ENCODE measurements at regions not wholly inside any gene's neighbourhood (a gene's known extent, or its start where the extent isn't known, plus 50 kb on each side); places are given as distances from the start of the nearest gene placed in this dataset.

DNA sequence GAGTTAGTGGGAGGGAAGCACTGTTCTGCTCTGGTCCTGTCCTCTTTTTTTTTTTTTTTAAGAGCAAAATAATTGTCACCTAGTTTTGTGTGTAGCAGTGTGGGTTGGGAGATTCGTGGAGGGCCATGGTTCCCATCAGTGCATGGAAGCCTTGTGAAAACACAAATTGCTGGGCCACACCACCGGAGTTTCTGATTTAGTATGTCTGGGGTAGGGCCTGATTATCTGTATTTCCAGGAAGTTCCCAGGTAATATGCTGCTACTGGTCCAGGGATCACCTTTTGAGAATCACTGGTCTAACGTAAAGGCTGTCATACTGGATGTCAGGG lies 191.3 kb downstream of the GATA3 start:
- DNase-seq (ENCODE audit: low read depth in 2 of 2), result no peak
- TF ChIP-seq CTCF (IDR thresholded peaks at IDR 0.05; ENCODE audit: low read depth, low read length), result no peak
- H3K4me3 ChIP-seq (replicated peaks in 1 of 2; ENCODE audit: low read depth in 2 of 2, low read length in 2 of 2), result no peak overlapping the region

DNA sequence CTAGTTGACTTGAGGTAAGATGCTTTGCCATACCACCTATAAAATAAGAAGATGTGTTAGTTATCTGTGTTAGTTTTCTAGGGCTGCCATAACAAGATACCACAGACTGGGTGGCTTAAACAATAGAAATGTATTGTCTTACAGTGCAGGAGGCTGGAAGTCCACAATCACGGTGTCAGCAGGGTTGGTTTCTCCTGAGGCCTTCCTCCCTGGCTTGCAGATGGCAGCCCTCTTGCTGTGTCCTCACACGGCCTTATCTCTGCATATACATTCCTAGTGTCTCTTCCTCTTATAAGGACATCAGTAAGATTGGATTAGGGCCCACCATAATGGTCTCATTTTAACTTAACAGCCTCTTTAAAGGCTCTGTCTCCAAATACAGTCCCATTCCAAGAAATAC lies 192.1 kb downstream of the GATA3 start:
- TF ChIP-seq CTCF (IDR thresholded peaks at IDR 0.05; ENCODE audit: low read depth, low read length), result no peak
- DNase-seq (ENCODE audit: low read depth in 2 of 2), result no peak
- H3K4me3 ChIP-seq (replicated peaks in 1 of 2; ENCODE audit: low read depth in 2 of 2, low read length in 2 of 2), result no peak overlapping the region

- H3K4me3 ChIP-seq (replicated peaks in 1 of 2; ENCODE audit: low read depth in 2 of 2, low read length in 2 of 2), result no peak overlapping the region
- TF ChIP-seq CTCF (IDR thresholded peaks at IDR 0.05; ENCODE audit: low read depth, low read length), result no peak
- DNase-seq (ENCODE audit: low read depth in 2 of 2), result no peak
These were observed 192.7 kb downstream of the GATA3 start for GRCh38 chr10:8247191-8247590.

DNA sequence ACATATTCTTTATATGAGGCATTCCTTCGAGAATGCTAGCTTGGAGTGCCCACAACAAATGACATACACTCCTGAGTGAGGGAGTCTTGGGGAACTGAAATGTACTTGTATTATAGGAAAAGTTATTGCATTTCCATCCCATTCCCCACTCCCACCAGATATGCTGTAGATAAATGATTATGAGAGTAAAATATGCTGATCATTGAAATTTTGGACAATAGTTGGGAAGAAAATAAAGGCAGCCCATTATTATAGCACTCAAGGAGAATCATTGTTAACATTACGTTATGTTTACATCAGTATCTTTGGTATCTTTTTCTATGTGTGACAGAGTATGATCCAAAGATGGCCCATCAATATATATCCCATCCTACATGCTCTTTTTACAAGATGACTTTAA lies 194.4 kb downstream of the GATA3 start:
- no peak for DNase-seq (ENCODE audit: low read depth in 2 of 2)
- no peak overlapping the region for H3K4me3 ChIP-seq (replicated peaks in 1 of 2; ENCODE audit: low read depth in 2 of 2, low read length in 2 of 2)
- TF ChIP-seq CTCF (IDR thresholded peaks at IDR 0.05; ENCODE audit: low read depth, low read length), result no peak

GRCh38 chr10:8254350-8254749 lies 199.9 kb downstream of the GATA3 start:
- H3K4me3 ChIP-seq (replicated peaks in 1 of 2; ENCODE audit: low read depth in 2 of 2, low read length in 2 of 2), result no peak overlapping the region
- no peak for DNase-seq (ENCODE audit: low read depth in 2 of 2)
- TF ChIP-seq CTCF (IDR thresholded peaks at IDR 0.05; ENCODE audit: low read depth, low read length), result no peak

- no peak overlapping the region for H3K4me3 ChIP-seq (replicated peaks in 1 of 2; ENCODE audit: low read depth in 2 of 2, low read length in 2 of 2)
- no peak for DNase-seq (ENCODE audit: low read depth in 2 of 2)
- TF ChIP-seq CTCF (IDR thresholded peaks at IDR 0.05; ENCODE audit: low read depth, low read length), result no peak
These were observed 200.8 kb downstream of the GATA3 start for GRCh38 chr10:8255301-8255700.

- no peak overlapping the region for H3K4me3 ChIP-seq (replicated peaks in 1 of 2; ENCODE audit: low read depth in 2 of 2, low read length in 2 of 2)
- no peak for DNase-seq (ENCODE audit: low read depth in 2 of 2)
- no peak for TF ChIP-seq CTCF (IDR thresholded peaks at IDR 0.05; ENCODE audit: low read depth, low read length)
These were observed 206.2 kb downstream of the GATA3 start for GRCh38 chr10:8260645-8261044.
